DMS79 (cell line): ENCODE measurements at regions not wholly inside any gene's neighbourhood (a gene's known extent, or its start where the extent isn't known, plus 50 kb on each side); places are given as distances from the start of the nearest gene placed in this dataset.

Source experiments
- DNase-seq: peaks from one replicate; lab custom pipeline; 2025; lab: John Stamatoyannopoulos, UW

DNA sequence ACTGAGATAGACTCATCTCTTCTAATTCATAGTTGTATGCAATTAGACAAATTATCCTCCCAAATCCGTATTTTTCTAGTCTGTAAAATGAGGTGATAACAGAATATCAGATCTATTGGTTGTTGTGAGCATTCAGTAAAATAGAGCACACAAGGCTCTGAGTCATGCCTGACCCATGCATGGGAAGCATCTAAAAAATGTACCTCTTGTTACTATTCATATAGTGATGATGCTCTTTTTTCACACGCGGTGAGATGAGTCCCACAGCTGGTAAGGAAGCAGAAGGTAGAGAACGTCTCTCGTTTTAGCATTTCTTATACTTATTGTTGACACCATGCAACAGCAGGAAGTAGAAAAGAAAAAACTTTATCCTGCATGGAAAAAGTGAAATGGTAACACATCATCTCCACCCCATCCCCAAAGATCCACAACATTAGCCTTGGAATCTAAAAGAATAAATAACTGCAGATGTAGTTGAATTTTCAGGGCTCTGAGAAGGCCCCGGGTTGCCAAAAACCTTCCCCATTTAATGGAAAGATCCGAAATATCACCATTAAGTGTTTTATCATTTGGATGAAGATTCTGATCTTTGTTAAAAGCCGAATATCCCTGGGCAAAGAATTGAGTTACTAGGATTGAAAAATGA lies 215.6 kb downstream of the TMEM114 start:
- no peak for DNase-seq

DNA sequence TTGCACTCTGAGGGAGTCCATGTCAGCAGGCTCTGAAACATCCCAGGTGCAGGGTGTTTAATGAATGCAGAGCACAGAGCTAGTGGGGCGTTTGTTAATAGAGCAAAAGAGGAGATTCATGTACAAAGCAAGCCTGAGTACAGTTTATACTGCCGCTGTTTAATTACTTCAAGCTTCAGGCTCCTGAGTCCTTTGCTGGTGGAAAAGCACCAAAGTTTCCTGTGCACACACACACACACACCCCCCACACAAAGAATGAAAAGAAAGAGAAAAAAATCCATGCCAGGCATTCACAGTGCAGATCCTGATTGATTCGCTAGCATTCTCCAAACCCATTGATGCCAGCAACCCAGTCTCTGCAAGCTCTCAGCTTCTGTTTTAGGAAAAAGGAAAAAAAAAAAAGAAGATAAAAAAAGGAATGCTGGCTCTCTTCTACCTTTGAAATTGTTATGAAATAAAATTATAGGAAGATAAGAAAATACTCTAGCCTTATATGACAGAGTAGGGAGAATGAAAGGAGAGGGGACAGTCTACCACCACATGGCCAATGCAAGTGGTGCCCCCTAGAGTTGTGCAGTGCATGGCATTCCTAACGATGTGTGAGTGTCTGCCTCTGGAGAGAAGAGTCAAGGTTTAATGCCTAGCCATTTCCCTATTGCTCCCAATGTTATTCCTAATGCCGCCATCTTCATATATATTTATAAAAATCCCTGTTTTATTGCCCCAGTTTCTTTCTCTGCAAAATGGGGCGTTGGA lies 216.5 kb downstream of the TMEM114 start:
- DNase-seq = no peak

GRCh38 chr16:8372141-8372540 lies 218.2 kb downstream of the TMEM114 start:
- DNase-seq = no peak

GRCh38 chr16:8370374-8371270 lies 219.7 kb downstream of the TMEM114 start:
- DNase-seq = no peak

GRCh38 chr16:8358937-8359336 lies 231.4 kb downstream of the TMEM114 start:
- DNase-seq = no peak

GRCh38 chr16:8355675-8356074 lies 234.6 kb downstream of the TMEM114 start:
- no peak for DNase-seq

DNA sequence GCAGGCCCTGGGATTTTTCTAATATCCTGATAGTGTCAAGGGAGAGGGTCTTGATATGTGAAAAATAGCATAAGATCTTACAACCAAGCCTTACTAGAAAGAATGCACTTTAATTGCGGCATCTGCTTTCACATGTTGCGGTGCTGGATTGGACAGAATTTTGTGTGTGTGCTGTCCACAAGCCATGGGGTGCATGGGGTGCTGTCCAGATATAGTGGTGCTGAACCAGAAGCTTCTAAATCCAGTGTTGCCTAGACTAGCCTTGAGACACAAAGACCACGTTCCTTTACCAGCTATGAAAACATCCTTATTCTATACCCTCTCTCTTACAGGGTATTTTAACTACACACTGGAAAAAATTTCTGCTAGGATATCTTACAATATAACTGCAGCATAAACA lies 244.0 kb downstream of the TMEM114 start:
- no peak for DNase-seq

DNA sequence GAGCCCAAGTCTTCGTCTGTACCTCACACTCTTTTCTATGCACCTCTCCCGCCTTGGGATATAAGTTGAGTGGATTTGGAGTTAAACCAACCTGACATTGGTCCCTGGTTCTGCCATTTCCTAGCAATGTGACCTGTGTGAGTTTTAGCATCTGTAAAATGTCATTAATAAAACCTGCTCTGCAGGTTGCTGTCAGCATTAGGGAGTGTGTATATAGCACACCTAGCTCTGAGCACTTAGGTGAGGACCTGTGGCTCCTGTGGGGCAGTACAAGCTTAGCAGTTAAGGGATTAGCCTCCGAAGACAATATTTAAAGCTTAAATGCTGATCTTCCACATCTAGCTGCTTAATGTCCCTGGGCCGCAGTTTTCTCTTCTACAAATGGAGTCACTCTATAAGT lies 248.0 kb downstream of the TMEM114 start:
- no peak for DNase-seq

- DNase-seq = no peak
Measured at GRCh38 chr16:8330761-8331160, 259.6 kb downstream of the TMEM114 start.

GRCh38 chr16:8326232-8326631 lies 264.1 kb downstream of the TMEM114 start:
- DNase-seq = no peak

DNA sequence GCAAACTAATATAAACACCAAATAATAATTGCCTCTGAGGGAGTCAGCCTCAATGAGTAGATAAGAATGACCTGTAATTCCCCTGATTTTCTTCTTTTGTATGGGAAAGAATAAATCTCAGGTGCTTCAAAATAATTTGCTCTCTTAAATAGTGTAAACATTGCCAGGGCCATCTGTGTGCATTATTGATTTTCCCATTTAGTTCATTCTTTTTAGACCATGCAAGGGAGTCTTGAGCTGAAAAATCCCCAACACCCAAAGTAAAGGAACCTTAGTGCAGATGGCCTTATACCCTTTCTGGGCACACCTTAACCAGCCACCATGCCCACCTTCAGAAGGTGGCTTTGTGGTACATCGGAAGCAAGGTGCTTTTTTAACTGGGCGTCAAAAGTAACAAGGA lies 267.2 kb downstream of the TMEM114 start:
- no peak for DNase-seq

DNA sequence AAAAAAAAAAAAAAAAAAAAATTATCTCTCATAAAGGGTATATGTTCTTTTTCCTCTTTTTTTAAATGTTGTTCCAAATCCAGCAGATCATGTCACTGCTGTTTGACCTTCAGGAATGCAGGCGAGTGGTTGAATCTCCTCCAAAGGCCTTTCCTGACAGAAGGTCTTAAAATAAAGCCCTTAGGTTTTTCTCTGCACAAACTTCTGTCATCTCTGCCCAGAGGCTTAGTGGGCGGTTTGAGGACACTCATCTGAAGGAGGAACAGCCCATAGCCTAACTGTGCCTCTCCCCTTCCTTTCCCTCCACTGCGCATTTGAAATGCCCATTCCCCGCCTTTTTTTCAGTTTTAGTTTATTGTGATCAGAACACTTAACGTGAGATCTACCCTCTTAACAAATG lies 270.2 kb downstream of the TMEM114 start:
- DNase-seq = no peak

DNA sequence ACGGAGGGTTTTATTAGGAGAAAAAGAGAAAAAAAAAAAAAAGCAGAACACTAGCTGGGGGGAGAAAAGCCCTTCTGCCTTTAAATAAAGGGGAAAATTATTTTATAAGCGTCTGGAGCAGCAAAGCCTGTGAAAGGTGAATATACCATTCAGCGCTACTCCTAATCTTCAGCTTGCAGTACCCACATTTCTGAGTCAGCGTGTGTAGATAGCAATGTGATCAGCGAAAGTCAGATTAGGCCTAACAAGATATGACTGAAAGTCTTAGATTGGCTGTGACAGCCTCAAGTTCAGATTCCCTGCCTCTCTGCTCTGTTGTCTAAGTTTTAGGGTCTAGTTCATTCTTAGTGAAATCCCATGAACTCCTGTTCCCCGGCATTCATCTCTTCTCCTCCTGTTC lies 279.5 kb downstream of the TMEM114 start:
- no peak for DNase-seq

GRCh38 chr16:8310323-8310722 lies 280.0 kb downstream of the TMEM114 start:
- no peak for DNase-seq

- no peak for DNase-seq
Measured at GRCh38 chr16:8305201-8305600, 285.1 kb downstream of the TMEM114 start.

- no peak for DNase-seq
Measured at GRCh38 chr16:8299635-8300034, 290.7 kb downstream of the TMEM114 start.

DNA sequence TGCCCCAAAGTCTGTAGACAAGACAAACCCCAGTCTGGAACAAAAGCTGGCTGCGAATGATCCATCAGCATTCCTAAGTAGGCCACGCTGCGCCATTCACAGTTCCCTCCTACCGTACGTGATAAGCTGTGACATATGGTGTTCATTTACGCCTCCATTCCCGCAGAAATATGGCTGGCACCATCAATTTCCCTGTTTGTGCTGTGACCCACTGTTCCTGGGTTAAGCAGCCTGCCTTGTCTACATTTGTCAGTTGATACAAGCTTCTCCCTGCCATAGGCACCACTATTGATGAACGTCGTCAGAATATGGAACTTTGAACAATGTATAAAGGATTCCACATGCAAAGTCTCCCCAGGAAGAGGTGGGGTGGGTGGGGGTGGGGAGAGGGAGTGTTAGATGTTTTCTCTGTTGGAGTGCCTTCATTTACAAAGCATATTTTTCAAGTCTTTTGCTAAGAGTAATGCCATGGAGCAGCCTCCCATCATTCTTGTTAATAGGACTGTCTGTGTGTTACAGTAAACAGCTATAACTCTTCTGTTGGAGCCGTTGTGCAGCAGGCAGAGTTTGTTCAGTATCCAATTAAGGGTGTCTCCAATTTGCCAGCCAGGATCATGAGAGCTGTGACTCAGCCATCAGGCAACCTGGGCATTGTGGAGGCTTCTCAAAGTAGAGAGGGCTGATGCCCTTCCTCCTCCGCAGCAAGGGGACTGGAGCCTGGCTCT lies 294.6 kb downstream of the TMEM114 start:
- DNase-seq = no peak

- DNase-seq = no peak
Measured at GRCh38 chr16:8293413-8293812, 296.9 kb downstream of the TMEM114 start.

DNA sequence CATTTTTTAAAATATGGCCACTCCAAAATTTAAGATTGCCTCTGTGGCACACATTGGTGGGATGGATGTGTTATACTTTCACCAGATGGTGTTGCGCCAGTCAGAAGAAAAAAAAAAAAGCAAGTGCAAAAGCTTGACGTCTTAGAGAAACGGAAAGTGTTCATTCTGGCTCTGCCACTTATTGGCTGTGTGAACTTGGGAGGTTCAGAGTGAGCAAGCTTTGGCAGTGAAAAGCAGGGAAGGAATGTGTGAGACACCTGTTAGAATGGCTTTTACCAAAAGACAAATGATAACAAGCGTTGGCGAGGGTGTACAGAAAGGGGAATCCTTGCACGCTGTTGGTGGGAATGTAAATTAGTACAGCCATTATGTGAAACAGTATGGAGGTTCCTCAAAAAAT lies 298.0 kb downstream of the TMEM114 start:
- DNase-seq = no peak

- DNase-seq = no peak
Measured at GRCh38 chr16:8286348-8286747, 304.0 kb downstream of the TMEM114 start.

- no peak for DNase-seq
Measured at GRCh38 chr16:8283195-8283594, 307.1 kb downstream of the TMEM114 start.

GRCh38 chr16:8278031-8278580 lies 312.2 kb downstream of the TMEM114 start:
- no peak for DNase-seq
